H9 (cell line): ENCODE measurements at regions not wholly inside any gene's neighbourhood (a gene's known extent, or its start where the extent isn't known, plus 50 kb on each side); places are given as distances from the start of the nearest gene placed in this dataset.

Experiments used
- DNase-seq: peaks from one replicate; pipeline ENCODE4 v3.0.0-alpha.2; 2017
- H2AFZ ChIP-seq: one replicate; pipeline ENCODE4 v1.6.1; 2013; ENCODE audit warnings: mild to moderate bottlenecking, low read length, control low read depth, moderate library complexity
- H2AK5ac ChIP-seq: 2 replicates; pipeline ENCODE4 v1.6.1; 2013; ENCODE audit warnings: low read length, control low read depth, mixed read lengths; ENCODE audit not compliant: insufficient read length
- H2BK120ac ChIP-seq: one replicate; pipeline ENCODE4 v1.6.1; 2013; ENCODE audit warnings: low read depth, mild to moderate bottlenecking, low read length, control low read depth, inconsistent platforms; ENCODE audit not compliant: poor library complexity, severe bottlenecking
- H2BK12ac ChIP-seq: 2 replicates; pipeline ENCODE4 v1.6.1; 2013; ENCODE audit warnings: low read length, control low read depth, mixed read lengths, low read depth; ENCODE audit not compliant: insufficient read length
- H2BK15ac ChIP-seq: 2 replicates; pipeline ENCODE4 v1.6.1; 2013; ENCODE audit warnings: low read depth, low read length, control low read depth
- H2BK20ac ChIP-seq: one replicate; pipeline ENCODE4 v1.6.1; 2013; ENCODE audit warnings: low read depth, mild to moderate bottlenecking, low read length, control low read depth, inconsistent platforms; ENCODE audit not compliant: poor library complexity, severe bottlenecking
- H2BK5ac ChIP-seq: 2 replicates; pipeline ENCODE4 v1.6.1; 2013; ENCODE audit warnings: low read length, control low read depth, mixed read lengths; ENCODE audit not compliant: insufficient read length
- H3K14ac ChIP-seq: 2 replicates; pipeline ENCODE4 v1.6.1; 2013; ENCODE audit warnings: low read length, control low read depth; ENCODE audit not compliant: insufficient read depth
- H3K18ac ChIP-seq: 2 replicates; pipeline ENCODE4 v1.6.1; 2013; ENCODE audit warnings: low read depth, mild to moderate bottlenecking, mixed read lengths, low read length, control low read depth; ENCODE audit not compliant: insufficient read length
- H3K23ac ChIP-seq: 2 replicates; pipeline ENCODE4 v1.6.1; 2013; ENCODE audit warnings: low read length, control low read depth, mixed read lengths, low read depth; ENCODE audit not compliant: insufficient read length
- H3K23me2 ChIP-seq: 2 replicates; pipeline ENCODE4 v1.6.1; 2013; ENCODE audit warnings: low read depth, mild to moderate bottlenecking, mixed read lengths, low read length, control low read depth; ENCODE audit not compliant: insufficient read length, poor library complexity, severe bottlenecking
- H3K27ac ChIP-seq: 2 replicates; pipeline ENCODE4 v1.5.1; 2013; ENCODE audit warnings: low read length, control low read depth, mixed read lengths, low read depth; ENCODE audit not compliant: insufficient read length
- H3K27me3 ChIP-seq: 2 replicates; pipeline ENCODE4 v1.6.1; 2013; ENCODE audit warnings: low read length, control low read depth, inconsistent platforms; ENCODE audit not compliant: insufficient read depth
- H3K4ac ChIP-seq: 2 replicates; pipeline ENCODE4 v1.6.1; 2013; ENCODE audit warnings: low read depth, mild to moderate bottlenecking, control low read depth, inconsistent platforms, low read length, moderate library complexity
- H3K4me1 ChIP-seq: 2 replicates; pipeline ENCODE4 v1.6.1; 2013; ENCODE audit warnings: low read length, control low read depth, inconsistent platforms; ENCODE audit not compliant: insufficient read depth
- H3K4me2 ChIP-seq: 2 replicates; pipeline ENCODE4 v1.6.1; 2013; ENCODE audit warnings: low read length, control low read depth, mixed read lengths; ENCODE audit not compliant: insufficient read length, insufficient read depth
- H3K56ac ChIP-seq: 2 replicates; pipeline ENCODE4 v1.6.1; 2013; ENCODE audit warnings: low read depth, mild to moderate bottlenecking, mixed read lengths, low read length, control low read depth; ENCODE audit not compliant: insufficient read length
- H3K79me1 ChIP-seq: 2 replicates; pipeline ENCODE4 v1.6.1; 2013; ENCODE audit warnings: low read depth, mild to moderate bottlenecking, moderate library complexity, low read length, control low read depth, inconsistent platforms; ENCODE audit not compliant: insufficient read depth, poor library complexity, severe bottlenecking
- H3K79me2 ChIP-seq: 2 replicates; pipeline ENCODE4 v1.6.1; 2013; ENCODE audit warnings: low read length, control low read depth, inconsistent platforms; ENCODE audit not compliant: insufficient read depth
- H3K9ac ChIP-seq: 2 replicates; pipeline ENCODE4 v1.6.1; 2013; ENCODE audit warnings: low read length, control low read depth, mixed read lengths; ENCODE audit not compliant: insufficient read length; ENCODE audit errors: extremely low read depth
- H3K9me3 ChIP-seq: one replicate; pipeline ENCODE4 v1.6.1; 2013; ENCODE audit warnings: low read depth, low read length, inconsistent platforms; ENCODE audit not compliant: control insufficient read depth
- H3T11ph ChIP-seq: one replicate; pipeline ENCODE4 v1.6.1; 2013; ENCODE audit warnings: mild to moderate bottlenecking, low read length, control low read depth, inconsistent platforms
- H4K20me1 ChIP-seq: one replicate; pipeline ENCODE4 v1.6.1; 2013; ENCODE audit not compliant: control insufficient read depth, insufficient read length, insufficient read depth
- H4K5ac ChIP-seq: 2 replicates; pipeline ENCODE4 v1.6.1; 2013; ENCODE audit warnings: low read depth, mild to moderate bottlenecking, mixed read lengths, low read length, control low read depth; ENCODE audit not compliant: insufficient read length
- H4K8ac ChIP-seq: replicated peaks from 2 replicates; pipeline ENCODE4 v1.6.1; 2013; ENCODE audit warnings: low read length, control low read depth, mixed read lengths, low read depth; ENCODE audit not compliant: insufficient read length
- H4K91ac ChIP-seq: 2 replicates; pipeline ENCODE4 v1.6.1; 2013; ENCODE audit warnings: low read depth, mild to moderate bottlenecking, moderate library complexity, mixed read lengths, low read length, control low read depth; ENCODE audit not compliant: insufficient read length
- H3K27ac Mint-ChIP-seq, 3 experiments: 2 replicates in 2 of 3; 3 replicates in 1 of 3; pipeline ENCODE4 v1.8.0; 2020 to 2021; ENCODE audit warnings: mixed read lengths in 3 of 3, mild to moderate bottlenecking in 1 of 3, moderate library complexity in 1 of 3
- H3K27me3 Mint-ChIP-seq: 2 replicates; pipeline ENCODE4 v1.8.0; 2021; ENCODE audit warnings: low read depth, mild to moderate bottlenecking, moderate library complexity, mixed read lengths
- H3K36me3 Mint-ChIP-seq, 3 experiments: 2 replicates in 2 of 3; 3 replicates in 1 of 3; pipeline ENCODE4 v1.8.0; 2020 to 2021; ENCODE audit warnings: low read depth in 3 of 3, mixed read lengths in 3 of 3; ENCODE audit not compliant: insufficient read depth in 1 of 3
- H3K4me1 Mint-ChIP-seq, 2 experiments: 2 replicates each; pipeline ENCODE4 v1.8.0; 2020; ENCODE audit warnings: mixed read lengths in 2 of 2
- H3K4me3 Mint-ChIP-seq, 2 experiments: 2 replicates in 1 of 2; 3 replicates in 1 of 2; pipeline ENCODE4 v1.8.0; 2020 to 2021; ENCODE audit warnings: mild to moderate bottlenecking in 2 of 2, mixed read lengths in 2 of 2, moderate library complexity in 1 of 2
- H3K9me3 Mint-ChIP-seq, 2 experiments: 2 replicates in 1 of 2; 3 replicates in 1 of 2; pipeline ENCODE4 v1.8.0; 2020; ENCODE audit warnings: mild to moderate bottlenecking in 2 of 2, mixed read lengths in 2 of 2, moderate library complexity in 1 of 2
- WGBS: extraction: QIAGEN DNeasy Blood & Tissue Kit; methylation state at CpG from one replicate; pipeline ENCODE4 v1.1.7; 2013; ENCODE audit warnings: missing lambda C conversion rate, low lambda C conversion rate, mixed read lengths; ENCODE audit not compliant: insufficient read length; ENCODE audit errors: extremely low coverage; 5-methylcytosine and 5-hydroxymethylcytosine counted together
- TF ChIP-seq, protein P1 (sequence below): fragments of 200-600 bp; sonication (generic); conservative IDR thresholded peaks from 3 replicates; pipeline ENCODE4 v1.8.0; 2021; ENCODE audit warnings: antibody characterized with exemption, mild to moderate bottlenecking

DNA sequence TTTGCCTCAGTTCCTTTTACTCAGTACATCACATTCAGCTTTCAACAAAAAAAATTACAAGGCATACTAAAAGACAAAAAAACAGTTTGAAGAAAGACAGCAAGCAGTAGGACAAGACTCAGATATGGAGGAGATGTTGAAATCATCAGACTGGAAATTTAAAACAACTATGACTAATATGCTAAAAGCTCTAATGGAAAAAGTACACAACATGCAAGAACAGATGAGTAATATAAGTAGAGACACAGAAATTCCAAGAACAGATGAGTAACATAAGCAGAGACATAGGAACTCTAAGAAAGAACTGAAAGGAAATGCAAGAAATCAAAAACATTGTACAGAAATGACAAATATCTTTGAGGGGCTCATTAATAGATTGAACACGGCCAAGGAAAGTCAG, 402.6 kb downstream of the NEBL start:
- no peak overlapping the region for H2BK20ac ChIP-seq
- no peak overlapping the region for H2AK5ac ChIP-seq
- H3K4me2 ChIP-seq = no peak overlapping the region
- no peak overlapping the region for H3K23ac ChIP-seq
- no peaks in the 10 kb centered on the region for H4K20me1 ChIP-seq
- H2BK5ac ChIP-seq = no peak overlapping the region
- no peak overlapping the region for H3K14ac ChIP-seq
- no peaks in the 10 kb centered on the region for H3K27me3 ChIP-seq
- no peaks in the 10 kb centered on the region for H3K23me2 ChIP-seq
- H3K27me3 Mint-ChIP-seq = no peaks in the 10 kb centered on the region
- no peak overlapping the region for H3K27ac ChIP-seq
- no peak overlapping the region for H2AFZ ChIP-seq
- H3K79me1 ChIP-seq = no peaks in the 10 kb centered on the region
- no peak overlapping the region for H4K8ac ChIP-seq
- no peak overlapping the region for H2BK120ac ChIP-seq
- WGBS = no CpG with 5 or more reads among the region's 1 CpG
- H3T11ph ChIP-seq = no peak overlapping the region
- no peak overlapping the region for H4K5ac ChIP-seq
- no peak overlapping the region for H3K4me3 Mint-ChIP-seq
- H3K4me1 Mint-ChIP-seq = 0 out of 4 replicates have a peak, but pooled peaks cover 0 to 2% of the 10 kb centered on the region in 2 experiments
- H3K18ac ChIP-seq = no peak overlapping the region
- H3K9me3 ChIP-seq = no peaks in the 10 kb centered on the region
- no peak overlapping the region for H2BK12ac ChIP-seq
- no peak overlapping the region for H2BK15ac ChIP-seq
- H3K36me3 Mint-ChIP-seq = peaks cover 4 to 16% (median 10%) of the 10 kb centered on the region in 3 experiments; a peak in 6 of 7 replicates
- TF ChIP-seq, protein P1, sequence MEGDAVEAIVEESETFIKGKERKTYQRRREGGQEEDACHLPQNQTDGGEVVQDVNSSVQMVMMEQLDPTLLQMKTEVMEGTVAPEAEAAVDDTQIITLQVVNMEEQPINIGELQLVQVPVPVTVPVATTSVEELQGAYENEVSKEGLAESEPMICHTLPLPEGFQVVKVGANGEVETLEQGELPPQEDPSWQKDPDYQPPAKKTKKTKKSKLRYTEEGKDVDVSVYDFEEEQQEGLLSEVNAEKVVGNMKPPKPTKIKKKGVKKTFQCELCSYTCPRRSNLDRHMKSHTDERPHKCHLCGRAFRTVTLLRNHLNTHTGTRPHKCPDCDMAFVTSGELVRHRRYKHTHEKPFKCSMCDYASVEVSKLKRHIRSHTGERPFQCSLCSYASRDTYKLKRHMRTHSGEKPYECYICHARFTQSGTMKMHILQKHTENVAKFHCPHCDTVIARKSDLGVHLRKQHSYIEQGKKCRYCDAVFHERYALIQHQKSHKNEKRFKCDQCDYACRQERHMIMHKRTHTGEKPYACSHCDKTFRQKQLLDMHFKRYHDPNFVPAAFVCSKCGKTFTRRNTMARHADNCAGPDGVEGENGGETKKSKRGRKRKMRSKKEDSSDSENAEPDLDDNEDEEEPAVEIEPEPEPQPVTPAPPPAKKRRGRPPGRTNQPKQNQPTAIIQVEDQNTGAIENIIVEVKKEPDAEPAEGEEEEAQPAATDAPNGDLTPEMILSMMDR = no peak
- no peak overlapping the region for H3K56ac ChIP-seq
- H3K9ac ChIP-seq = no peak overlapping the region
- H3K27ac Mint-ChIP-seq = no peak overlapping the region
- H3K79me2 ChIP-seq = no peaks in the 10 kb centered on the region
- H3K4ac ChIP-seq = no peak overlapping the region
- H4K91ac ChIP-seq = no peak overlapping the region
- DNase-seq = no peak
- H3K9me3 Mint-ChIP-seq = peaks cover 14 to 18% of the 10 kb centered on the region in 2 experiments
- no peaks in the 10 kb centered on the region for H3K4me1 ChIP-seq
